D341Med (cell line): ENCODE measurements at regions not wholly inside any gene's neighbourhood (a gene's known extent, or its start where the extent isn't known, plus 50 kb on each side); places are given as distances from the start of the nearest gene placed in this dataset.

Experiments
- DNase-seq: peaks from one replicate; pipeline ENCODE4 v3.0.0; 2012; ENCODE audit warnings: low spot score

GRCh38 chr6:48912503-48912902 lies 550.5 kb downstream of the MMUT start:
- no peak for DNase-seq

DNA sequence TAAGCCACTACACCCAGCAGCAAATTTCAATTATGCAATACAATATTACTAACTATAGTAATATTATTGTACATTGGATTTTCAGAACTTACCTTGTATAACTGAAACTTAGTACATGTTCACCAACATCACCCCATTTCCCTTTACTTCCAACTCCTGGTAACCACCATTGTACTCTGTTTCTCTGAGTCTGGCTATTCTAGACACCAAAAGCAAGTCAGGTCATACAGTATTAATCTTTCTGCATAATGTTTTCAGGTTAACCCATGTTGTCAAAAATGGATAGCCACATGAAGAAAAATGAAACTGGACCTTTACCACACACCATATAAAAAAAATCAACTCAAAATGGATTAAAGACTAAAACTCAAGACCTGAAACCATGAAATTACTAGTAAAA lies 558.2 kb downstream of the MMUT start:
- no peak for DNase-seq

DNA sequence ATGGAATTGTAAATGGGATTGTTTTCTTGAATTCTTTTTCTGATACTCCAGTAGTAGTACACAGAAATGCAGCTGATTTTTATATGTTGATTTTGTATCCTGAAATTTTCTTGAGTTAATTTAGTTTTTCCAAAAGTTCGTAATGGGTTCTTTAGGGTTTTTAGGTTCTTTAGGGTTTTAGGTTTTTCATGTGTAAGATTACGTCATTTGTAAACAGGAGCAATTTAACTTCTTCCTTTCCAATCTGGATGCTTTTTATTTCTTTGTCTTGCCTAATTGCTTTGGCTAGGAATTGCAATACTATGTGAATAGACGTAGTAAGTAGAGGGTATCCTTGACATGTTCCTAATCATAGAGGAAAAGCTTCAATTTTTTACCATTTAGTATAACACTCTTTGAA lies 568.6 kb downstream of the MMUT start:
- DNase-seq, result no peak

DNA sequence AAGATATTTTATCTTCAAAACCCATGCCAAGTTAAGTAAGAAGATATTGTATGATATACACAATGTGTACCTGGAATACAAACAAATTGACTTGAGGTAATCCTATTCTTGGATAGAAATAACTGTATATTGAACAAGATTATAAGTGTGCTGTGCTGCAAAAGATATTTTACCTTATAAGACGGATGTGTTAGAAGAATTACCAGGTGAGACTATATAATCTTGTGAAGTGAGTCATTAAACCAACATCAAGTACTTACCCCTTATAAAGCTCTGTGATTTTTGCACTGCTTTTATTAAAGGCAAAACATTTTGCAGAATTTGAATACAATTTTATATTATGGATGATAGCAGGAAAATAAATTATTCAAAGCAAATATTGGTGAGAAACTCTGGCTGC lies 570.0 kb downstream of the MMUT start:
- no peak for DNase-seq

- DNase-seq, result no peak
Observed at GRCh38 chr6:48891308-48891707, 571.7 kb downstream of the MMUT start.

- no peak for DNase-seq
Observed at GRCh38 chr6:48889429-48889828, 573.6 kb downstream of the MMUT start.

GRCh38 chr6:48883116-48883515 lies 579.9 kb downstream of the MMUT start:
- DNase-seq, result no peak

GRCh38 chr6:48881551-48881950 lies 581.5 kb downstream of the MMUT start:
- no peak for DNase-seq

- DNase-seq, result no peak
Observed at GRCh38 chr6:48869595-48869994, 593.5 kb downstream of the MMUT start.

GRCh38 chr6:48866682-48867081 lies 596.4 kb downstream of the MMUT start:
- no peak for DNase-seq

- no peak for DNase-seq
Observed at GRCh38 chr6:48860175-48860574, 602.9 kb downstream of the MMUT start.

GRCh38 chr6:48859562-48860123 lies 603.4 kb downstream of the MMUT start:
- DNase-seq, result no peak

DNA sequence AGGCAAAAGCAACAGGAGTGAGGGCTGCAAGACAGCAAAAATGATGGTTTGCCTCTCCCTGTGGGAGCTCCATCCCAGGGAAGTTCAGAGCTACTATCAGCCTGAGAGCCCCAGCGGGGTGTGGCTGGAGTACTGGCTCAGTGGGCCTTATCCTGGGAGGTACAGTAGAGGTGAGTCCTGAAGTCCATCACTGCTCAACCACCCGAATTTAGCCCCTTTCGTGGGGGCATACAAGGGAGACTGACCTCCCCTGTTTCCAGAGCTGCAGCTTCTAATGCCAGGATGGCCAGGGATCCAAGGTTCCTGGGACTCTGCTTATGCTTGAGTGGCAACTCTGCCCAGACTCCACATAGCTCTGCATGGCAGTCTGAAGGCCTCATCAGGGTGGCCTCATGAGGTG lies 617.8 kb downstream of the MMUT start:
- DNase-seq, result no peak

- DNase-seq, result no peak
Observed at GRCh38 chr6:48844696-48845095, 618.4 kb downstream of the MMUT start.

DNA sequence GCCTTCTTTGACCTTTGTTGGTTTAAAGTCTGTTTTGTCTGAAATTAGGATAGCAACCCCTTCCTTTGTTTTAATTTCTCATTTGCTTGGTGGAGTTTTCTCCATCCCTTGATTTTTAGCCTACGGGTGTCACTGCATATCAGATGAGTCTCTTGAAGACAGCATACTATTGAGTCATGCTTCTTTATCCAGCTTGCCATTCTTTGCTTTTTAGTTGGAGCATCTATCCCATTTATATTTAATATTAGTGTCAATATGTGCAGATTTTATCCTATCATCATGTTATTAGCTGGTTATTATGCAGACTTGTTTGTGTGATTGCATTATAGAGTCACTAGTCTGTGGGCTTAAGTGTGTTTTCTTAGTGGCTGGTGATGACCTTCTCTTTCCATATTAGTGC lies 622.2 kb downstream of the MMUT start:
- no peak for DNase-seq

GRCh38 chr6:48839206-48839605 lies 623.8 kb downstream of the MMUT start:
- DNase-seq, result no peak

- no peak for DNase-seq
Observed at GRCh38 chr6:48837744-48838143, 625.3 kb downstream of the MMUT start.

GRCh38 chr6:48835421-48835958 lies 627.6 kb downstream of the MMUT start:
- DNase-seq, result no peak

GRCh38 chr6:48834706-48835105 lies 628.3 kb downstream of the MMUT start:
- peak; percentile 29 for DNase-seq

- DNase-seq, result no peak
Observed at GRCh38 chr6:48833916-48834315, 629.1 kb downstream of the MMUT start.

- no peak for DNase-seq
Observed at GRCh38 chr6:48826901-48827701, 636.0 kb downstream of the MMUT start.

- DNase-seq, result no peak
Observed at GRCh38 chr6:48826152-48826515, 636.9 kb downstream of the MMUT start.

DNA sequence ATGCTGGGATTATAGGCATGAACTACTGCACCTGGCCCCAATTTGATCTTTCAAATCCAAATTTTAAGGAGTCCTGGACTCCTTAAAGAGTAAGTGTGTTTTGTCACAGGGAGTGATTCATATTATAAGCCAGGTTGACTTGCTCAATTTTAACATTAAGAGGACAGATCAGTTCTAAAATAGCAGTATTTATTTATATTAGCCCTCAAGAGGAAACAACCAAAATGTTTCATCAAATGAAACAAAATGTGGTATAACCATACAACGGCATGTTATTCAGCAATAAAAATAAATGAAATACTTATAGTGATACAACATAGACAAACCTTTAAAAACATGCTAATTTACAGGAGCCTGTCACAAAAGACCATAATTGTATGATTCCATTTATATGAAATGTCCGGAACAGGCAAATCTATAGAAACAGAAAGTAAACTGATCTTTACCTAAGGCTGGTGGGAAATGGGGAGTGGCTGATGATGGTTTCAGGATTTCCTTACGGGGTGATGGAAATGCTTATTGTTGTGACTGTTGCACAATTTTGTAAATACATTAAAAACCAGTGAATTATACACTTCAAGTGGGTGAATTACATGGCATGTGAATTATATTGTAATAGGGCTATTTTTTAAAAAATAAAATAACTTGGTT lies 637.4 kb downstream of the MMUT start:
- no peak for DNase-seq
